HT1080 (cell line): ENCODE measurements at regions not wholly inside any gene's neighbourhood (a gene's known extent, or its start where the extent isn't known, plus 50 kb on each side); places are given as distances from the start of the nearest gene placed in this dataset.
A peak's percentile ranks its signal among the peaks of the same experiment; 100 is the strongest.
"Not testable (repeated sequence)": the region's sequence is repeated elsewhere in the genome, so short reads cannot be mapped to it uniquely, and the experiment has no call there.

Experiments
- DNase-seq: peaks from one replicate; pipeline ENCODE4 v3.0.0-alpha.2; 2015; ENCODE audit warnings: low read depth

- no peak for DNase-seq
These were observed 148.4 kb upstream of the SFRP2 start for GRCh38 chr4:153937289-153937688.

DNA sequence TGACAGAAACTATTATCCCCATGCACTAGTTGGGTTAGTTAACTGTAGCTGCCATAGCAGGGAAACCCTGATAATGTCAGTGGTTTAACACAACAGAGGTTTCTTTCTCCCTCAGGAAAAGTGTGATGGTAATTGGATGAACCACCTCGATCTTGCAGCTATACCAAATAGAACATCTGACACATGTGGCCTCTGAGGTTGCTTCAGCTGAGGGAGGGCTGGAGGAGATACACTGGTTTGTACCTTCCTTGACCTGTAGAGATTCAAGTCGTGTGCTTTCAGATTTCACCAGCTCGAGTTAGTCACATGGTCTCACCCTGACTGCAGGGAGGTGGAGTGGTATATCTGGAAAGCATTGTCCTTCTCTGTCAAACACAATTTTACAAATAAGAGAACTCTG, 147.2 kb upstream of the SFRP2 start:
- DNase-seq = no peak

GRCh38 chr4:153934688-153935017, 145.8 kb upstream of the SFRP2 start:
- DNase-seq = no peak

- no peak for DNase-seq
These were observed 145.2 kb upstream of the SFRP2 start for GRCh38 chr4:153933915-153934687.

GRCh38 chr4:153931804-153932203, 142.9 kb upstream of the SFRP2 start:
- no peak for DNase-seq

GRCh38 chr4:153929675-153930074, 140.8 kb upstream of the SFRP2 start:
- no peak for DNase-seq

GRCh38 chr4:153927451-153927850, 138.6 kb upstream of the SFRP2 start:
- no peak for DNase-seq

GRCh38 chr4:153922148-153922547, 133.3 kb upstream of the SFRP2 start:
- DNase-seq = no peak

DNA sequence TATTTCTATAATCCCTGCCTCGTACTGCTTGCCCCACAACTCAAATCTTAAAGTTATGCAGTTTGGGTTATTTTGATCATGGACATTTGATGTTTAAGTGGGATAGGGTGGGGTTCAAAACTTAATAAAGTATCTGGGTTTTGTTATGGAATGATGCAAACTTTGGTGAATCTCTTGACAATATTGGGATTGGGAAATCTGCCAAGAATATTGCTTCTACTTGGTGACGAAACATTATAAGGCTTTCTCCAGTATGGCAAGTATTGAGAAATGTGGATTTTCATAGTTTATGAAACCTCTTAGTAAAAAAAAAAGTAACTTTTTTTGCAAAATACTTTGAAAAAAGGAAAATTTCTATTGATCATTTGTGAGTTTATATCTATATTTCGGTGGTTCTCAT, 130.8 kb upstream of the SFRP2 start:
- DNase-seq = no peak

- DNase-seq = peak; percentile 7
These were observed 127.4 kb upstream of the SFRP2 start for GRCh38 chr4:153916273-153916755.

GRCh38 chr4:153912301-153912700, 123.4 kb upstream of the SFRP2 start:
- DNase-seq = no peak

- DNase-seq = no peak
These were observed 120.8 kb upstream of the SFRP2 start for GRCh38 chr4:153909672-153910071.

- DNase-seq = no peak
These were observed 117.3 kb upstream of the SFRP2 start for GRCh38 chr4:153906231-153906630.

- DNase-seq = no peak
These were observed 116.3 kb upstream of the SFRP2 start for GRCh38 chr4:153905231-153905630.

- DNase-seq = no peak
These were observed 115.1 kb upstream of the SFRP2 start for GRCh38 chr4:153904011-153904410.

DNA sequence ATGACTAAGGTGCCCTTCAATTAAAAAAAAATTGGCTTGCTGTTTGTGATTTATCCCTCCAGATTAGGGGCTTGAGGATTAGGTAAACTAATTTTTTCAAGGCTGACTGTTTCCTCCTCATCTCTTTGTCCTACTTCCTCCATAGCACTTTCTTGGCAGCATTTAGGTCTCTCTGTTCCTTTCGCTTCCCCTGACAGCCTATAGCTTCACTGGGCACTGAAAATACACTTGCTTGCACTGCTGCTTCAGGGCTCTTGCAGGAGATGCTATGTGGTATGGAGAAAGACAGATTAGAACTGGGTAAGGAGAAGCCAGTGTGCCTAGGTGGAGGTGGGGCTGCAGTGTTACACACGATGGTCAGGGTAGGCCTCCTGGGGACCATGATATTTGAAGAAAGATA, 112.3 kb upstream of the SFRP2 start:
- no peak for DNase-seq

DNA sequence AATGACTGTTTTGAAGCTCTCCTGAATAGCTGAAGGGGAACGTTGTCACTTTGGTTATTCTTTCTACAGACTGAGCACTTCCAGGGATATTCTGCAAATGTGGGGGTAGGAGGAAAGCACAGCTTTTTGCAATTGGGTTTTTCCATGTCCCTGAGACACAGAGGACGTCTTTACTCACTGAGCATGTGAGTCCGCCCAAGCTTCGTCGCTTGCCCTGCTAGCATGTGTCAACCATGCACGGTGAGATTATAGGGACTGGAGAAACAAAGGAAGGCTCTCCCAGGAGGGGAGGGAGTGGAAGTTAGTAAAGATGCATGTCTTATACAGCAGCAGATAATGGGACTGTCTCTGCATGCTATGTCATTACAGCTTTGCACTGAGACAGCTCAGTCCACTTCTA, 111.5 kb upstream of the SFRP2 start:
- no peak for DNase-seq

DNA sequence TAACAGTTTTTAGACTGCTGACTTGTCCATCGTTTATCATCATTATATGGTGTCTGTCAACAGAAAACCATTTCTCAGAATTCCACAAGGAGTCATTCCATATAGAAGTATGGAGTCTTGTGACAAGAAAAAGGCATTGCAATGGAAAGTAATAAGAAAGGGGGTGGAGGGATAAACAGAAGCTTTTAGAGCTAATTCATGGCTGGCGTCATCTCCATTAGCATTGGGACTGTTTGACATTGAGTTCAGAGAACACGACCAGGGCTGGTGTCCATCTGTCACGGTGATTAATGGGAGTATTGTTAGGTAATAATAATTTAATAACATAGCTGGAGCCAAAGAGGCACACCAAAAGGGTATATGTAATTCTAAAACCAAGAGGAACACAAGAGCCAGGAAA, 101.9 kb upstream of the SFRP2 start:
- no peak for DNase-seq

DNA sequence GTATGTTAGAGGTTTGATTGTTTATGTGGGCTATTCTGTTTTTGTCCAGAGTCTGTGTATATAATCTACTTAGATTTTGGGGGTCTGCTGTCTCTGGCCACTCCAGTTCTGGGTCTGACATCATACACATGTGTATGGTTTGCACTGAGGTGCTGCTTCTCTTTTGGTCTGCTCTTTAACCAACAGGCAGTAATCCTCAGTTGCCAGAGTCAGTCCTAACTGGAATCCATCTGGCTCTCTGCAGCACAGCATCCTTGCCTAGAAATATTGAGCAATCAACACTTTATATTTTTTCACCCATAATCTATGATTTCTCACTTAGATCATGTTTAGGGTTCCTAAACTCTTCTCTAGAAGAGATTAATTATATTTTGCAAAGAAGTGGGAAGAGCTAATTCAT, 98.3 kb upstream of the SFRP2 start:
- DNase-seq = no peak

DNA sequence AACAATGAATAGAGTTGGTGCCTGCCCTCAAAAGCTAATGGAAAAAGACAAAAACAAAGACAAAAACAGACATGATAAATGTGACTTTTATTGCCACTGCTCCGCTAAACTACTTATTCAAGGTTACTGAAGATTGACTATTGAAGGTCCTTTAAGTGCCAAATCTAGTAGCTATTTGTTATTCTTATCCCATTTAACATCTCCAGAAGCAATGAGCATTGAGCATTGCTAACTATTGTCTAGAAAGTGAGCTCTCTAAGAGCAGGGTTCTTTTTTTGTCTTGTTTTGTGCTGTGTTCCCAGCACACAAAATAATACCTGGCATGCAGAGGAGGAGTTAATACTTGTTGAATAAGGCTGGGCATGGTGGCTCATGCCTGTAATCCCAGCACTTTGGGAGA, 95.4 kb upstream of the SFRP2 start:
- no peak for DNase-seq

DNA sequence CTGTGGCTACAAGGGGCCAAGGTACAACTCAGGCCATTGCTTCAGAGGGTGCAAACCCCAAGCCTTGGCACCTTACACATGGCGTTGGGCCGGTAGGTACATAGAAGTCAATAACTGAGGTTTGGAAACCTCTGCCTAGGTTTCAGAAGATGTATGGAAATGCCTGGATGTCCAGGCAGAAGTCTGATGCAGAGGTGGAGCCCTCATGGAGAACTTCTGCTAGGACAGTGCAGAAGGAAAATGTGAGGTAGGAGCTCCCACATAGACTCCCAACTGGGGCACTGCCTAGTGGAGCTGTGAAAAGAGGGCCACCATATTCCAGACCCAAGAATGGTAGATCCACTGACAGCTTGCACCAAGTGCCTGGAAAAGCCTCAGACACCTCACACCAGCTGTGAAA, 92.1 kb upstream of the SFRP2 start:
- no peak for DNase-seq

DNA sequence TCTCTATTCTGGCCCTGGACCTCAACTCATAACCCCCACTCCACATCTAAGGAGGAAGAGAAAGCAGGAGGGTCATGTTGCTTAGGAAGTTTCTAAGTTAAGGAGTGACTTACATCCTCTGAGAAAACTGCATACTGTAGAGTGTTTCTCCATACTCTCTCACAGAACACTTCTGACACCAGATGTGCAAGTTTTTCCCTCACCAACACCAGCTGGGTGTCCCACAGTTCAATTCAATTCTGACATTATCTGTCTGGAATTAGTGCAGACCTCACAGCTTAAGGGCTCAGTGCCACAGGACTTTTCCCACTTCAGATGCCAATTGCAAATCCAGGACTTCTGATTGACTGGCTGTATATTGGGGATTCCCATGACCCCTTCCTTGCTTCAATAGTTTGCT, 89.0 kb upstream of the SFRP2 start:
- DNase-seq = no peak

GRCh38 chr4:153873741-153874140, 84.9 kb upstream of the SFRP2 start:
- no peak for DNase-seq

DNA sequence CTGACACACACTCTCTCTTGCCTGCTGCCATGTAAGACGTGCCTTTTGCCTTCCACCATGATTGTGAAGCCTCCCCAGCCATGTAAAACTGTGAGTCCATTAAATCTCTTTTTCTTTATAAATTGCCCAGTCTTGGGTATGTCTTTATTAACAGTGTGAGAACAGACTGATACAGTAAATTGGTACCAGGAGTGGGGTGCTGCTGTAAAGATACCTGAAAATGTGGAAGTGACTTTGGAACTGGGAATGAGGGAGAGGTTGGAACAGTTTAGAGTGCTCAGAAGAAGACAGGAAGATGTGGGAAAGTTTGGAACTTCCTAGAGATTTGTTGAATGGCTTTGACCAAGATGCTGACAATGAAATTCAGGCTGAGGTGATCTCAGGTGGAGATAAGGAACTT, 77.9 kb upstream of the SFRP2 start:
- not testable (repeated sequence) for DNase-seq
